ENCODE measurements at regions not wholly inside any gene's neighbourhood (a gene's known extent, or its start where the extent isn't known, plus 50 kb on each side); places are given as distances from the start of the nearest gene placed in this dataset.
"Not testable (repeated sequence)": the region's sequence is repeated elsewhere in the genome, so short reads cannot be mapped to it uniquely, and the experiment has no call there.

DNA sequence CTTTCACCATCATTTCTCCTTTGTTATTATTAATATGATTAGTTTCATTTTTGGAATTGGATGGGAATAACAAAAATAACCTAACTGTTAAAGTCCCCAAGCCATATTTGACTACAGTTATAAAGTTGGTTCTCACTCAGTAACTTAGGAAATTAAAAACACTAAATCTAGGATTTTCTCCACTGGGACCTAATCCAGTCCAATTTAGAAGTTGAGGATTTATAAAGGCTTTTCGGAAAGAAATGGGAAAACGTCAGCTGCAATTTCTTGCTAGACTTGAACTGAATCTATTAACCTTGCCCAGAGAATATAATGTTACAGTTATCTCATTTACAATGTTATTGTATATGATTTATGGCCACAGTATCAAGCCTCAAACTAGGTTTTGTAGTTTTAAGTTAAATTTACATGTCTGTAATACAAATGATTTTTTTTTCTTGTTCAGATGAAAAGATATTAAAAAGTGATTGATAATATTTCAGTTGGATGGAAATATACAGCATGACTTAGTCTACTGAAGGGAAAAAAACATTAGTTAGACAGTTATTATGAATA lies 524.3 kb upstream of the GRAMD2B start:
- intact Hi-C loops (cut with DNase I; ENCODE audit: low total_unique reads): no loop called here
- TF ChIP-seq POLR2A (IDR thresholded peaks at IDR 0.05): no peak
- TF ChIP-seq, protein P1, sequence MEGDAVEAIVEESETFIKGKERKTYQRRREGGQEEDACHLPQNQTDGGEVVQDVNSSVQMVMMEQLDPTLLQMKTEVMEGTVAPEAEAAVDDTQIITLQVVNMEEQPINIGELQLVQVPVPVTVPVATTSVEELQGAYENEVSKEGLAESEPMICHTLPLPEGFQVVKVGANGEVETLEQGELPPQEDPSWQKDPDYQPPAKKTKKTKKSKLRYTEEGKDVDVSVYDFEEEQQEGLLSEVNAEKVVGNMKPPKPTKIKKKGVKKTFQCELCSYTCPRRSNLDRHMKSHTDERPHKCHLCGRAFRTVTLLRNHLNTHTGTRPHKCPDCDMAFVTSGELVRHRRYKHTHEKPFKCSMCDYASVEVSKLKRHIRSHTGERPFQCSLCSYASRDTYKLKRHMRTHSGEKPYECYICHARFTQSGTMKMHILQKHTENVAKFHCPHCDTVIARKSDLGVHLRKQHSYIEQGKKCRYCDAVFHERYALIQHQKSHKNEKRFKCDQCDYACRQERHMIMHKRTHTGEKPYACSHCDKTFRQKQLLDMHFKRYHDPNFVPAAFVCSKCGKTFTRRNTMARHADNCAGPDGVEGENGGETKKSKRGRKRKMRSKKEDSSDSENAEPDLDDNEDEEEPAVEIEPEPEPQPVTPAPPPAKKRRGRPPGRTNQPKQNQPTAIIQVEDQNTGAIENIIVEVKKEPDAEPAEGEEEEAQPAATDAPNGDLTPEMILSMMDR (IDR thresholded peaks at IDR 0.05): no peak
- H3K9me3 ChIP-seq: no peaks in the 10 kb centered on the region

DNA sequence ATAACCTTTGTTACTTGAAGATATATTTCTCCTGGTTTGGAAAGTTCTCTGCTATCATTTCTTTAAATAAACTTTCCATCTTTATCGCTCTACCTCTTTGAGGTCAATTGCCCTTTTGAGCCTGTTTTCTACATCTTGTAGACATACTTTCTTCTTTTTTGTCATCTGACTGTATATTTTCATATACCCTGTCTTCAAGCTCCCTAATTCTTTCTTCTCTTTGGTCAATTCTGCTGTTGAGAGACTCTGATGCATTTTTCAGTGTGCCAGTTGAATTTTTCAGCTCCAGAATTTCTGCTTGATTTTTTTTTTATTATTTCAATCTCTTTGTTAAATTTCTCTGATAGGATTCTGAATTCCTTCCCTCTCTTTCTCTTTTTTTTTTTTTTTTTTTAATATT lies 511.2 kb upstream of the GRAMD2B start:
- no peak overlapping the region for H3K27ac ChIP-seq
- TF ChIP-seq, protein P1 (IDR thresholded peaks at IDR 0.05): no peak
- TF ChIP-seq POLR2A (IDR thresholded peaks at IDR 0.05): no peak
- H3K4me1 ChIP-seq: no peaks in the 10 kb centered on the region
- H3K4me3 ChIP-seq: no peak overlapping the region
- peaks cover 0 to 10% of the 10 kb centered on the region in 2 donors for H3K9me3 ChIP-seq
- DNase-seq: no peak
- intact Hi-C loops (cut with DNase I; ENCODE audit: low total_unique reads): no loop called here
- no peaks in the 10 kb centered on the region for H3K36me3 ChIP-seq
- H3K27me3 ChIP-seq: no peaks in the 10 kb centered on the region

More for the DNA sequence above, 524.3 kb upstream of the GRAMD2B start:
- H3K27me3 ChIP-seq: no peaks in the 10 kb centered on the region
- DNase-seq: no peak
- no peak overlapping the region for H3K4me3 ChIP-seq
- H3K27ac ChIP-seq: no peak overlapping the region
- H3K4me1 ChIP-seq: no peaks in the 10 kb centered on the region
- no peaks in the 10 kb centered on the region for H3K36me3 ChIP-seq

DNA sequence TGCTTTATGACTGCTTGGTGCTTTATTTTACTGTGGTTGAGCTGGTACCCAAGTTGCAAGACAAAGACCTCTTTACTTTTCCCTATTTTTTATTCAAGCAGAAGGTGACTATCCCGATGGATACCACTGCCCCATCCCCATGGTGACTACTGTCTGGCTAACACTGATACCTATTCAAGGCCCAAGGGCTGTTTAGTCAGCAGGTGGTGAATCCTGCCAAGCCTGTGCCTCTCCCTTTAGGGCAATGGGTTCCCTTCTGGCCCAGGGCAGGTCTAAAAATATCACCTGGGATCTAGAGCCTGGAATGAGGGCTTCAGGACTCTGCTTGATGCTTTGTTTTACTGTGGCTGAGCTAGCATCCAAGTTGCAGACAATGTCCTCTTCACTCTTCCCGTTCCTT lies 510.0 kb upstream of the GRAMD2B start:
- Histone ChIP-seq H3K9me3 (peaks cover 0 to 6% of the 10 kb centered on the region in 2 donors), H3K27me3 (no peaks in the 10 kb centered on the region), H3K4me3 (no peak overlapping the region), H3K36me3 (no peaks in the 10 kb centered on the region), H3K27ac (no peak overlapping the region), H3K4me1 (no peaks in the 10 kb centered on the region)
- intact Hi-C loops (cut with DNase I; ENCODE audit: low total_unique reads): no loop called here
- no peak for TF ChIP-seq POLR2A (IDR thresholded peaks at IDR 0.05)
- no peak for DNase-seq

GRCh38 chr5:125914471-125914870 lies 508.7 kb upstream of the GRAMD2B start:
- intact Hi-C loops (cut with DNase I; ENCODE audit: low total_unique reads): no loop called here

GRCh38 chr5:125923958-125924357 lies 499.3 kb upstream of the GRAMD2B start:
- H3K4me1 ChIP-seq; H3K27ac ChIP-seq; H3K4me3 ChIP-seq; intact Hi-C loops (cut with DNase I; ENCODE audit: low total_unique reads); H3K9me3 ChIP-seq; H3K27me3 ChIP-seq; DNase-seq; H3K36me3 ChIP-seq: not testable (repeated sequence)

More at GRCh38 chr5:125914471-125914870, 508.7 kb upstream of the GRAMD2B start:
- no peak overlapping the region for H3K27ac ChIP-seq
- no peaks in the 10 kb centered on the region for H3K36me3 ChIP-seq
- H3K27me3 ChIP-seq: no peaks in the 10 kb centered on the region
- H3K4me3 ChIP-seq: no peak overlapping the region
- no peak for TF ChIP-seq POLR2A (IDR thresholded peaks at IDR 0.05)
- TF ChIP-seq, protein P1 (IDR thresholded peaks at IDR 0.05): no peak
- H3K9me3 ChIP-seq: peaks cover 0 to 4% of the 10 kb centered on the region in 2 donors
- H3K4me1 ChIP-seq: no peaks in the 10 kb centered on the region
- DNase-seq: no peak

- no peak for DNase-seq
- intact Hi-C loops (cut with DNase I; ENCODE audit: low total_unique reads): no loop called here
Measured at GRCh38 chr5:125926172-125926571, 497.0 kb upstream of the GRAMD2B start.

More at GRCh38 chr5:125926172-125926571, 497.0 kb upstream of the GRAMD2B start:
- no peak overlapping the region for H3K27ac ChIP-seq
- H3K9me3 ChIP-seq: peaks cover 0 to 3% of the 10 kb centered on the region in 2 donors
- no peaks in the 10 kb centered on the region for H3K4me1 ChIP-seq
- no peak overlapping the region for H3K4me3 ChIP-seq
- TF ChIP-seq, protein P1 (IDR thresholded peaks at IDR 0.05): no peak
- no peak for TF ChIP-seq POLR2A (IDR thresholded peaks at IDR 0.05)
- H3K36me3 ChIP-seq: no peaks in the 10 kb centered on the region
- H3K27me3 ChIP-seq: no peaks in the 10 kb centered on the region
